ENCODE measurements at regions not wholly inside any gene's neighbourhood (a gene's known extent, or its start where the extent isn't known, plus 50 kb on each side); places are given as distances from the start of the nearest gene placed in this dataset.

GRCh38 chr20:19926591-19926990, 90.6 kb upstream of the NAA20 start:
- no peak for TF ChIP-seq CTCF (IDR thresholded peaks at IDR 0.05; ENCODE audit: borderline replicate concordance, insufficient read depth, low read depth, low read length)

GRCh38 chr20:19928328-19929011, 88.7 kb upstream of the NAA20 start:
- TF ChIP-seq CTCF (IDR thresholded peaks at IDR 0.05; ENCODE audit: borderline replicate concordance, insufficient read depth, low read depth, low read length), result no peak
- no peak overlapping the region for H3K4me3 ChIP-seq (ENCODE audit: low read depth, low read length)

More at GRCh38 chr20:19926591-19926990, 90.6 kb upstream of the NAA20 start:
- no peak overlapping the region for H3K4me3 ChIP-seq (ENCODE audit: low read depth, low read length)

- H3K4me3 ChIP-seq (ENCODE audit: low read depth, low read length), result no peak overlapping the region
- TF ChIP-seq CTCF (IDR thresholded peaks at IDR 0.05; ENCODE audit: borderline replicate concordance, insufficient read depth, low read depth, low read length), result no peak
Observed at GRCh38 chr20:19929012-19929360, 88.2 kb upstream of the NAA20 start.

GRCh38 chr20:19929481-19930145, 87.5 kb upstream of the NAA20 start:
- TF ChIP-seq CTCF (IDR thresholded peaks at IDR 0.05; ENCODE audit: borderline replicate concordance, insufficient read depth, low read depth, low read length), result no peak
- H3K4me3 ChIP-seq (ENCODE audit: low read depth, low read length), result no peak overlapping the region

- no peak overlapping the region for H3K4me3 ChIP-seq (ENCODE audit: low read depth, low read length)
- TF ChIP-seq CTCF (IDR thresholded peaks at IDR 0.05; ENCODE audit: borderline replicate concordance, insufficient read depth, low read depth, low read length), result no peak
Observed at GRCh38 chr20:19930426-19930825, 86.7 kb upstream of the NAA20 start.

- no peak overlapping the region for H3K4me3 ChIP-seq (ENCODE audit: low read depth, low read length)
- TF ChIP-seq CTCF (IDR thresholded peaks at IDR 0.05; ENCODE audit: borderline replicate concordance, insufficient read depth, low read depth, low read length), result no peak
Observed at GRCh38 chr20:19932170-19932667, 84.9 kb upstream of the NAA20 start.

All from GM12875 (cell line).